H1 (cell line): ENCODE measurements at regions not wholly inside any gene's neighbourhood (a gene's known extent, or its start where the extent isn't known, plus 50 kb on each side); places are given as distances from the start of the nearest gene placed in this dataset.

Experiments
- EZH2 ChIP-seq: fragments of 200-600 bp; sonication (generic); IDR thresholded peaks from 2 replicates; pipeline ENCODE4 v1.7.1; 2012; ENCODE audit warnings: low read depth, mild to moderate bottlenecking, moderate library complexity, low read length, inconsistent platforms; ENCODE audit not compliant: severe bottlenecking
- MAFK ChIP-seq: IDR thresholded peaks from 2 replicates; pipeline ENCODE4 v1.6.1; 2012; ENCODE audit warnings: low read depth, mild to moderate bottlenecking, improper control_type of control experiment, low read length
- RAD21 ChIP-seq, 2 experiments: IDR thresholded peaks in 1 of 2; conservative IDR thresholded peaks in 1 of 2; 2 replicates each; pipeline ENCODE4 v1.6.1; 2011; ENCODE audit warnings: low read depth in 2 of 2, low read length in 2 of 2, improper control_type of control experiment in 1 of 2, inconsistent platforms in 1 of 2, mild to moderate bottlenecking in 1 of 2, moderate library complexity in 1 of 2
- TAF1 ChIP-seq: IDR thresholded peaks from 2 replicates; pipeline ENCODE4 v1.6.1; 2011; ENCODE audit warnings: mild to moderate bottlenecking, low read depth, low read length

DNA sequence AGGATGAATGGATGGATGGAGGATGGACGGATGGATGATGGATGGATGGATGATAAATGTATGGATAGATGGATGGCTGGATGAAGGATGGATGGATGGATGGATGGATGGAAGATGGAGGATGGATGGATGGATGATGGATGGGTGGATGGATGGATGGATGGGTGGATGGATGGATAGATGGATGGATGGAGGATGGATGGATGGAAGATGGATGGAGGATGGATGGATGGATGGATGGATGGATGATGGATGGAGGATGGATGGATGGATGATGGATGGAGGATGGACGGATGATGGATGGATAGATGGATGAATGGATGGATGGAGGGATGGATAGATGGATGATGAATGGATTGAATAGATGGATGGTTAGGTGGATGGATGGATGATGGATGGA, 210.6 kb upstream of the IGF1R start:
- TF ChIP-seq RAD21 (IDR thresholded peaks at IDR 0.05 in 1 of 2, conservative IDR thresholded peaks at IDR 0.05 in 1 of 2; ENCODE audit: low read depth in 2 of 2, low read length in 2 of 2): no peak
- no peak for TF ChIP-seq TAF1
- TF ChIP-seq MAFK: no peak
- no peak for TF ChIP-seq EZH2
